DND-41 (cell line): ENCODE measurements at regions not wholly inside any gene's neighbourhood (a gene's known extent, or its start where the extent isn't known, plus 50 kb on each side); places are given as distances from the start of the nearest gene placed in this dataset.

Experiments
- ATAC-seq: fragments of 200-7000 bp; cut with Tn5 transposase; 3 replicates; pipeline ENCODE4 v1.9.1; 2021; ENCODE audit warnings: low read depth; ENCODE audit not compliant: insufficient read depth
- DNase-seq: peaks from one replicate; pipeline ENCODE4 v3.0.0-alpha.2; 2020
- H2AFZ ChIP-seq: 2 replicates; pipeline ENCODE4 v1.6.0; 2012; ENCODE audit warnings: low read depth, low read length
- H3K27ac ChIP-seq: 2 replicates; pipeline ENCODE4 v1.5.1; 2012; ENCODE audit warnings: low read length, inconsistent platforms
- H3K27me3 ChIP-seq: fragments of 200-600 bp; sonication (generic); 2 replicates; pipeline ENCODE4 v1.6.0; 2012; ENCODE audit warnings: low read length, mild to moderate bottlenecking, inconsistent platforms; ENCODE audit not compliant: insufficient read depth, poor library complexity
- H3K36me3 ChIP-seq: 2 replicates; pipeline ENCODE4 v1.5.1; 2012; ENCODE audit warnings: low read length, inconsistent platforms; ENCODE audit not compliant: insufficient read depth
- H3K4me1 ChIP-seq: 2 replicates; pipeline ENCODE4 v1.5.1; 2012; ENCODE audit warnings: mild to moderate bottlenecking, low read length; ENCODE audit not compliant: insufficient read depth
- H3K4me2 ChIP-seq: 2 replicates; pipeline ENCODE4 v1.6.0; 2012; ENCODE audit warnings: mild to moderate bottlenecking, moderate library complexity, low read length, inconsistent platforms; ENCODE audit not compliant: insufficient read depth
- H3K4me3 ChIP-seq, 2 experiments: fragments of 200-600 bp in 1 of 2; shearing (Covaris generic) in 1 of 2; 2 replicates each; pipeline ENCODE4 v1.5.1; 2012 to 2016; ENCODE audit warnings: inconsistent platforms in 2 of 2, low read length in 2 of 2, mild to moderate bottlenecking in 2 of 2, low read depth in 1 of 2, moderate library complexity in 1 of 2
- H3K79me2 ChIP-seq: 2 replicates; pipeline ENCODE4 v1.6.0; 2012; ENCODE audit warnings: low read length, inconsistent platforms; ENCODE audit not compliant: insufficient read depth
- H3K9ac ChIP-seq: 2 replicates; pipeline ENCODE4 v1.6.0; 2012; ENCODE audit warnings: low read depth, mild to moderate bottlenecking, inconsistent platforms, low read length, moderate library complexity
- H3K9me3 ChIP-seq: 2 replicates; pipeline ENCODE4 v1.5.1; 2012; ENCODE audit warnings: low read length, moderate library complexity, mild to moderate bottlenecking, inconsistent platforms; ENCODE audit not compliant: insufficient read depth, severe bottlenecking
- H4K20me1 ChIP-seq: 2 replicates; pipeline ENCODE4 v1.6.0; 2012; ENCODE audit warnings: low read length; ENCODE audit not compliant: insufficient read depth
- EZH2 ChIP-seq: IDR thresholded peaks from 3 replicates; pipeline ENCODE4 v1.6.1; 2012; ENCODE audit warnings: borderline replicate concordance, low read depth, mild to moderate bottlenecking, moderate library complexity, low read length, inconsistent platforms; ENCODE audit not compliant: severe bottlenecking
- TF ChIP-seq, protein P1 (sequence below): IDR thresholded peaks from 2 replicates; pipeline ENCODE4 v1.5.1; 2012; ENCODE audit warnings: borderline replicate concordance, low read length, moderate library complexity, mild to moderate bottlenecking; ENCODE audit not compliant: poor library complexity, severe bottlenecking; ENCODE audit errors: extremely low read depth

DNA sequence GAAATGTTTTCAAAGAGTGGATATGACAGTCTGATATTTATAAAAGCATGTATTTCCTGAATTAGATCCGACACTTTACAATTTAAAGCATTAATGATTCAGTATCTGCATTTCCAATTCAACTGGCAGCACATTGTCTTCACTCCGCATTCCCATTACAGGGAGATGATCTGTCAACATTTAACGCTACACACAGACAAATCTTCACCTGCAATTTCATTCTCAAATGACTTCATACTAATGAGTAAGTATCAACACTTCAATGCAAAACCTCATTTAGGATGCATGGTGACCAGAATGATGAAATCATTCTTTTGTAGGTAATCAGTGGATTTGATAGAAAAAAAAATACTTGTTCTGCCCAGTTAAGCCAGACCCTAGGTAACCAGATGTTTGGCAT lies 749.6 kb downstream of the CENPC start:
- Histone ChIP-seq H3K9me3 (no peaks in the 10 kb centered on the region), H4K20me1 (no peaks in the 10 kb centered on the region), H3K9ac (no peak overlapping the region), H3K27ac (no peak overlapping the region), H3K79me2 (no peaks in the 10 kb centered on the region), H3K4me1 (no peaks in the 10 kb centered on the region), H2AFZ (no peak overlapping the region), H3K4me2 (no peak overlapping the region), H3K27me3 (no peaks in the 10 kb centered on the region), H3K36me3 (no peaks in the 10 kb centered on the region), H3K4me3 (no peak overlapping the region)
- no peak for ATAC-seq
- TF ChIP-seq, protein P1, sequence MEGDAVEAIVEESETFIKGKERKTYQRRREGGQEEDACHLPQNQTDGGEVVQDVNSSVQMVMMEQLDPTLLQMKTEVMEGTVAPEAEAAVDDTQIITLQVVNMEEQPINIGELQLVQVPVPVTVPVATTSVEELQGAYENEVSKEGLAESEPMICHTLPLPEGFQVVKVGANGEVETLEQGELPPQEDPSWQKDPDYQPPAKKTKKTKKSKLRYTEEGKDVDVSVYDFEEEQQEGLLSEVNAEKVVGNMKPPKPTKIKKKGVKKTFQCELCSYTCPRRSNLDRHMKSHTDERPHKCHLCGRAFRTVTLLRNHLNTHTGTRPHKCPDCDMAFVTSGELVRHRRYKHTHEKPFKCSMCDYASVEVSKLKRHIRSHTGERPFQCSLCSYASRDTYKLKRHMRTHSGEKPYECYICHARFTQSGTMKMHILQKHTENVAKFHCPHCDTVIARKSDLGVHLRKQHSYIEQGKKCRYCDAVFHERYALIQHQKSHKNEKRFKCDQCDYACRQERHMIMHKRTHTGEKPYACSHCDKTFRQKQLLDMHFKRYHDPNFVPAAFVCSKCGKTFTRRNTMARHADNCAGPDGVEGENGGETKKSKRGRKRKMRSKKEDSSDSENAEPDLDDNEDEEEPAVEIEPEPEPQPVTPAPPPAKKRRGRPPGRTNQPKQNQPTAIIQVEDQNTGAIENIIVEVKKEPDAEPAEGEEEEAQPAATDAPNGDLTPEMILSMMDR: no peak
- TF ChIP-seq EZH2: no peak
- no peak for DNase-seq

DNA sequence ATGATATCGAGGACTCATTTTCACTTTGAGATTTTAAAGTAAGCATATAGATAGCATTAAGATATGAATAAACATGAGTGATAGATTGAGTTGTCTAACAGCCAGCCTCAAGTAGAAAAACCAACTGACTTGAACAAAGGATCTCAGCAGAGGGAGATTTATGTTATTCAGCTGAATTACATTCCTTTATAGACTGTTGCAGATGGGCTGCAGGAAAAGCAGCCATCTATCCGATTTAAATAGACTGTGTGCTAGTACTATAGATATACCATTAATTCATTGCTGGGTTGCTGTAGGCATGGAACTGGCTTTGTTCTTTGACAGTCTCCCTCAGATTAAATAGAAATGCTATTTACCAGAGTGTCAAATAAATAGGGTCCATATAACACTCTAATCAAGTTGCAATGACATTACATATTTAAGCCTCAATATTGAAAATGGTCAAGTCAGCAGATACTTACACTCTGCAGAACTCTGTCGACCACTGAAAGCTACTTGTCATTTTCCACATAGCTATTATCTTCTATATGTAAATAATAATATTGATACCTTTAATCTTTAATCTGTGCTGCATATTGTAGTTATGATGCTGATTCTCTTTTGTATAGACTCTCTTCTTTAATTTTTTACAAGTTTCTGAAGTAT lies 750.8 kb downstream of the CENPC start:
- H3K9ac ChIP-seq: no peak overlapping the region
- no peak for DNase-seq

DNA sequence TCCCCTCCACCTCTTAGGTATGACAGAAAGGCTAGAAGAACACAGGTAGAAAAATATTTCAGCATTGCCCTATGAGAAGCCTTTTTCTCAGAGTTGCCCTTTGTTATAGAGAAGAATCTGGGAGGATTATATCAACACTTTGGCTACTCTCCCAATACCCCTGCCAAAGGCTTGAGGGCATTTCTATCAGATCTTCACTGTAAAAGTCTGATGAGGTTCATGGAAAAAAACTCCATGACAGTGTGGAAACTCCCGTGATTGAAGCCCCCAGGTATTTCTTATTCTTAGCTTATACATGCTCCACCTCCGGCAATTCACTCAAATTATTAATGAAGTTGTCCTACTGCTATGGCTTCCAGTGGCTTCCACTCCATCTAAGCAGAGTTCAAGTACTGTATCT lies 753.6 kb downstream of the CENPC start:
- no peaks in the 10 kb centered on the region for H3K4me1 ChIP-seq
- no peak overlapping the region for H3K4me2 ChIP-seq
- DNase-seq (no peak), ATAC-seq (no peak)
- TF ChIP-seq, protein P1: no peak
- no peak for TF ChIP-seq EZH2
- H3K36me3 ChIP-seq: no peaks in the 10 kb centered on the region
- no peaks in the 10 kb centered on the region for H3K27me3 ChIP-seq
- H4K20me1 ChIP-seq: no peaks in the 10 kb centered on the region
- no peak overlapping the region for H3K4me3 ChIP-seq
- H3K27ac ChIP-seq: no peak overlapping the region
- no peaks in the 10 kb centered on the region for H3K9me3 ChIP-seq
- H3K9ac ChIP-seq: no peak overlapping the region
- H2AFZ ChIP-seq: no peak overlapping the region
- no peaks in the 10 kb centered on the region for H3K79me2 ChIP-seq

More for the DNA sequence above, 750.8 kb downstream of the CENPC start:
- H3K36me3 ChIP-seq: no peaks in the 10 kb centered on the region
- no peak overlapping the region for H3K27ac ChIP-seq
- no peak for ATAC-seq
- no peaks in the 10 kb centered on the region for H3K9me3 ChIP-seq
- no peaks in the 10 kb centered on the region for H3K4me1 ChIP-seq
- H3K27me3 ChIP-seq: no peaks in the 10 kb centered on the region
- H2AFZ ChIP-seq: no peak overlapping the region
- no peak overlapping the region for H3K4me2 ChIP-seq
- TF ChIP-seq EZH2: no peak
- TF ChIP-seq, protein P1: no peak
- H3K4me3 ChIP-seq: no peak overlapping the region
- H4K20me1 ChIP-seq: no peaks in the 10 kb centered on the region
- no peaks in the 10 kb centered on the region for H3K79me2 ChIP-seq
